ENCODE measurements at regions not wholly inside any gene's neighbourhood (a gene's known extent, or its start where the extent isn't known, plus 50 kb on each side); places are given as distances from the start of the nearest gene placed in this dataset.

- no peak overlapping the region for H3K4me3 ChIP-seq (ENCODE audit: low read depth, low read length)
- DNase-seq (ENCODE audit: low read depth), result no peak
- TF ChIP-seq, protein P1, sequence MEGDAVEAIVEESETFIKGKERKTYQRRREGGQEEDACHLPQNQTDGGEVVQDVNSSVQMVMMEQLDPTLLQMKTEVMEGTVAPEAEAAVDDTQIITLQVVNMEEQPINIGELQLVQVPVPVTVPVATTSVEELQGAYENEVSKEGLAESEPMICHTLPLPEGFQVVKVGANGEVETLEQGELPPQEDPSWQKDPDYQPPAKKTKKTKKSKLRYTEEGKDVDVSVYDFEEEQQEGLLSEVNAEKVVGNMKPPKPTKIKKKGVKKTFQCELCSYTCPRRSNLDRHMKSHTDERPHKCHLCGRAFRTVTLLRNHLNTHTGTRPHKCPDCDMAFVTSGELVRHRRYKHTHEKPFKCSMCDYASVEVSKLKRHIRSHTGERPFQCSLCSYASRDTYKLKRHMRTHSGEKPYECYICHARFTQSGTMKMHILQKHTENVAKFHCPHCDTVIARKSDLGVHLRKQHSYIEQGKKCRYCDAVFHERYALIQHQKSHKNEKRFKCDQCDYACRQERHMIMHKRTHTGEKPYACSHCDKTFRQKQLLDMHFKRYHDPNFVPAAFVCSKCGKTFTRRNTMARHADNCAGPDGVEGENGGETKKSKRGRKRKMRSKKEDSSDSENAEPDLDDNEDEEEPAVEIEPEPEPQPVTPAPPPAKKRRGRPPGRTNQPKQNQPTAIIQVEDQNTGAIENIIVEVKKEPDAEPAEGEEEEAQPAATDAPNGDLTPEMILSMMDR (IDR thresholded peaks at IDR 0.05; ENCODE audit: low read depth, low read length), result no peak
- TF ChIP-seq, protein P2, sequence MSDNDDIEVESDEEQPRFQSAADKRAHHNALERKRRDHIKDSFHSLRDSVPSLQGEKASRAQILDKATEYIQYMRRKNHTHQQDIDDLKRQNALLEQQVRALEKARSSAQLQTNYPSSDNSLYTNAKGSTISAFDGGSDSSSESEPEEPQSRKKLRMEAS (IDR thresholded peaks at IDR 0.05; ENCODE audit: low read depth, low read length), result no peak
- no peak for TF ChIP-seq MYC (IDR thresholded peaks at IDR 0.05; ENCODE audit: low read depth, low read length)
- no peak for TF ChIP-seq POLR2A (IDR thresholded peaks at IDR 0.05; ENCODE audit: extremely low read depth, insufficient read length)
These were observed 103.6 kb upstream of the TBL1XR1 start for GRCh38 chr3:177300842-177301241.

DNA sequence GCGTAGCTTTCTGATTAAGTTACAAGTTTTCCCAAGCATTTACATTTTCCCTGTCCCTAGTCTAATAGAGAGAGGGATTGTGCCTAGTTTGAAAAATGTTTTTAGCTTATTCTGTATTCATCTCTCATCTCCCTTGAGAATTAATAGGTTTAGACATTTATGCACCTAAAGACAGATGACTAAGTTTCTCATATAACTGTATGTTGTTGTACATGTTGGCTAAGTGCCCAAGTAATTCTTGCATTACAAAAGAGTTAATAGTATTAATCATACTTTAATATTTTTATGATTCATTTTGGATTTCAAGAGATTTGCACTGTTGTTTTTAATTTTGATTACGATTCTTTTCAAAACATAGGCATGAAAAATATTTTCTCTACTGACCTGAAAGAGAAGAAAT is 109.0 kb upstream of the TBL1XR1 start:
- no peak for DNase-seq (ENCODE audit: low read depth)
- no peak for TF ChIP-seq MYC (IDR thresholded peaks at IDR 0.05; ENCODE audit: low read depth, low read length)
- TF ChIP-seq POLR2A (IDR thresholded peaks at IDR 0.05; ENCODE audit: extremely low read depth, insufficient read length), result no peak
- TF ChIP-seq, protein P2 (IDR thresholded peaks at IDR 0.05; ENCODE audit: low read depth, low read length), result no peak
- TF ChIP-seq, protein P1 (IDR thresholded peaks at IDR 0.05; ENCODE audit: low read depth, low read length), result no peak
- no peak overlapping the region for H3K4me3 ChIP-seq (ENCODE audit: low read depth, low read length)

DNA sequence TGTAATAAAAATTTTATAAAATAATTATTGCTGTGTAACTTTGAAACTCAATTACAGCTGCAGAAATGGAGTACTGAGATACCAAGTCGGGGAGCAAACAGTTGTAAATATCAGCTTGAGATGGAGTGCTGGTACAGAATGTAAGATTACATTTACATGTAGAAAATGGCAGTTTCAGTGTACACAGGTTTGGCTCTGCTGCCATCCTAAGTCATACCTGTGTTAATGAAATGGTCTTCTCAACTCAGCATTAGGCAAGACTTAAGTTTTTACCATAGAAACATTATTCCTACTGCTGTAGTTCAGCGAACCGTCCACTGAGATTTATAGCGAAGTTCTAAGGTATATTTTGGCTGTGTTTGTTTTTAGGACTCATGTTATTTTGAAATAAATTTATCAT is 110.1 kb upstream of the TBL1XR1 start:
- no peak overlapping the region for H3K4me3 ChIP-seq (ENCODE audit: low read depth, low read length)
- DNase-seq (ENCODE audit: low read depth), result no peak
- TF ChIP-seq, protein P2 (IDR thresholded peaks at IDR 0.05; ENCODE audit: low read depth, low read length), result no peak
- TF ChIP-seq MYC (IDR thresholded peaks at IDR 0.05; ENCODE audit: low read depth, low read length), result no peak
- TF ChIP-seq, protein P1 (IDR thresholded peaks at IDR 0.05; ENCODE audit: low read depth, low read length), result no peak
- TF ChIP-seq POLR2A (IDR thresholded peaks at IDR 0.05; ENCODE audit: extremely low read depth, insufficient read length), result no peak

GRCh38 chr3:177307826-177308225 is 110.5 kb upstream of the TBL1XR1 start:
- no peak for DNase-seq (ENCODE audit: low read depth)
- TF ChIP-seq, protein P2 (IDR thresholded peaks at IDR 0.05; ENCODE audit: low read depth, low read length), result no peak
- TF ChIP-seq, protein P1 (IDR thresholded peaks at IDR 0.05; ENCODE audit: low read depth, low read length), result no peak
- TF ChIP-seq MYC (IDR thresholded peaks at IDR 0.05; ENCODE audit: low read depth, low read length) (no peak), POLR2A (IDR thresholded peaks at IDR 0.05; ENCODE audit: extremely low read depth, insufficient read length) (no peak)
- H3K4me3 ChIP-seq (ENCODE audit: low read depth, low read length), result no peak overlapping the region

DNA sequence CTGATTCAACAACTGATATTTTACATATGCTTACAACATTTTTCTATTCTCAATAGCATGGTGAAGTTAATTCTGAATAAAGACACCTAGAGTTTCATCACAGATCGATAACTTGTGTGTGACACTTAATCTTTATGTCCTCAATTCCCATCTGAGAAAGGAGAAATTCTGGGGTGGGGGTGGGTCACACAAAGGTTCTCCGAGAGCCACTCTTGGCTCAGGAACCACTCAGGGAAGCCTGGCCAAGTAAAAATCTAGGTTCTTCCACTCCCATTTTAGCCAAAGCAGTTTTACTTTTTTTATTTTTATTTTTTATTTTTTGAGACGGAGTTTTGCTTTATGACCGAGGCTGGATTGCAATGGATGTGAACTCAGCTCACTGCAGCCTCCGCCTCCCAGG is 111.0 kb upstream of the TBL1XR1 start:
- TF ChIP-seq, protein P1 (IDR thresholded peaks at IDR 0.05; ENCODE audit: low read depth, low read length), result no peak
- TF ChIP-seq MYC (IDR thresholded peaks at IDR 0.05; ENCODE audit: low read depth, low read length), result no peak
- TF ChIP-seq POLR2A (IDR thresholded peaks at IDR 0.05; ENCODE audit: extremely low read depth, insufficient read length), result no peak
- TF ChIP-seq, protein P2 (IDR thresholded peaks at IDR 0.05; ENCODE audit: low read depth, low read length), result no peak

GRCh38 chr3:177308911-177309310 is 111.6 kb upstream of the TBL1XR1 start:
- no peak for DNase-seq (ENCODE audit: low read depth)
- TF ChIP-seq, protein P1 (IDR thresholded peaks at IDR 0.05; ENCODE audit: low read depth, low read length), result no peak
- TF ChIP-seq, protein P2 (IDR thresholded peaks at IDR 0.05; ENCODE audit: low read depth, low read length), result no peak
- H3K4me3 ChIP-seq (ENCODE audit: low read depth, low read length), result no peak overlapping the region

More for the DNA sequence above, 111.0 kb upstream of the TBL1XR1 start:
- H3K4me3 ChIP-seq (ENCODE audit: low read depth, low read length), result no peak overlapping the region
- no peak for DNase-seq (ENCODE audit: low read depth)
